ENCODE measurements at regions not wholly inside any gene's neighbourhood (a gene's known extent, or its start where the extent isn't known, plus 50 kb on each side); places are given as distances from the start of the nearest gene placed in this dataset.
"Not testable (repeated sequence)": the region's sequence is repeated elsewhere in the genome, so short reads cannot be mapped to it uniquely, and the experiment has no call there.

DNA sequence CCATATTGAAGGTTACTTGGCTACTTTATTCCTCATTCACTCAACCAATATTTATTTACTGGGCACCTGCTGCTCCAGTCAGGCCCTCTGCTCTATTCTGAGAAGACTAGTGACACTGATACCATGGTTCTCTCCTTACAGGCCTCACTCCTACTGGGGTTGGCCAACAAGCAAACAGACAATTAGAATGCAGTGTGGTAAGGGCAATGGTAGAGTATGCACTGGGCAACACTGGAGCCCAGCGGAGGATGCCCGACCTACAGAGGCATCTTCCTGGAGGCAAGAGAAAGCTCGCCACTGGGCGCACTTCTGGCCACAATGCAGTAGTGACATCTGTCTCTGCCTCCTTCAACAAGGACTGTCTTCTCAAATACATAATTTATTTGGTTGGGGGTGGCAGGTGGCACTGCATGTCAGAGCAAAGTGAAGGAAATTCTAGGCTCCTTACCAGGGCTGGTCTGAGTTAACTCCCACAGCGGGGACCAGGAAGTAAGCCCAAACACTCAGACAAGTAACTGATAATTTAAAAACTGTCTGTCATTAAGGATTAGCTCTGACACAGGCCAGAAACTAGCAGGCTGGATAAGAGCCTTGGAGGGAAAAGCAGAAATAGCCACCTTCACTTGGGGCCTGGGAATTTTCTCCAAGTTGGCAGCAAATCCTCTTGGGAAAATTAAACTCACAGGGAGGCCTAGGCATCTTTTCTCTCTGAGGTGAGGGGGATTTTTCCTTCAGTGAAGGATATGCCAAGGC is 150.7 kb upstream of the EOLA2 start:
- ATAC-seq (no peak), DNase-seq (no peak)
- ChIA-PET POLR2A (no interaction called here), CTCF (no interaction called here)
- no peaks in the 10 kb centered on the region for H3K4me1 Mint-ChIP-seq (ENCODE audit: low read depth)
- no peak overlapping the region for H3K27ac Mint-ChIP-seq
- H3K4me3 Mint-ChIP-seq, result no peak overlapping the region
- H3K36me3 Mint-ChIP-seq (ENCODE audit: low read depth), result no peaks in the 10 kb centered on the region
- no peaks in the 10 kb centered on the region for H3K9me3 Mint-ChIP-seq (ENCODE audit: insufficient read depth)
- H3K27me3 Mint-ChIP-seq (ENCODE audit: low read depth), result no peaks in the 10 kb centered on the region

DNA sequence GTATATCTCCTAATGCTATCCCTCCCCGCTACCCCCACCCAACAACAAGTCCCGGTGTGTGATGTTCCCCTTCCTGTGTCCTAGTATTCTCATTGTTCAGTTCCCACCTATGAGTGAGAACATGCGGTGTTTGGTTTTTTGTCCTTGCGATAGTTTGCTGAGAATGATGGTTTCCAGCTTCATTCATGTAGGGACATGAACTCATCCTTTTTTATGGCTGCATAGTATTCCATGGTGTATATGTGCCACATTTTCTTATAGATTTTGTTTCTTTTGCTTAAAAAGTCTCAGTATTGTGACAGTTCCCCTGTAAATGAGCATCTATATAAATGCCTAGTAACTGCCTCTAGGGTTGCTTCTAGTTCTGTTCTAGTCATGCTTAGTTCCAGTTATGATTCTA is 153.0 kb upstream of the EOLA2 start:
- DNase-seq; H3K4me3 Mint-ChIP-seq; H3K4me1 Mint-ChIP-seq (ENCODE audit: low read depth); H3K9me3 Mint-ChIP-seq (ENCODE audit: insufficient read depth); ATAC-seq; CTCF ChIA-PET; POLR2A ChIA-PET; H3K27me3 Mint-ChIP-seq (ENCODE audit: low read depth); H3K27ac Mint-ChIP-seq; H3K36me3 Mint-ChIP-seq (ENCODE audit: low read depth): not testable (repeated sequence)

DNA sequence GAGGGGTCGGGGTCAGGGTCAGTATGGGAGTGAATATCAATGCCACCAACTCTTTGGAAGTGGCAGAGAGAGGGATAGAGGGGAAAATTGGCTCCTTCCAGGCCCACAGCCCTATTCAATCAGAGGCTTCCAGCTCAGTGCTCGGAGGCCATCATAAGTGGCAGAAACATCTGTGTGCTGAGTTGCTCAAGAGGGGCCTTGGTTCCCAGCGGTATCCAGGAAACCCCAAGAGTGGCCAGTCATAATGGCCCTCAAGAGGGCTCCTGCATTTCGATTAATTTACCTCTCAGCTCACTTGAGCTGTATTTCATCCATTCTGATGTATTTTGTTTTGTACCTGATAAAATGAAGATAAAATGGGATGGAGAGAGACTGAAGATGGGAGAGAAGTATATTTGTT is 154.3 kb upstream of the EOLA2 start:
- H3K36me3 Mint-ChIP-seq (ENCODE audit: low read depth), result no peaks in the 10 kb centered on the region
- H3K9me3 Mint-ChIP-seq (ENCODE audit: insufficient read depth), result no peaks in the 10 kb centered on the region
- ChIA-PET POLR2A (no interaction called here), CTCF (no interaction called here)
- no peaks in the 10 kb centered on the region for H3K27me3 Mint-ChIP-seq (ENCODE audit: low read depth)
- H3K4me1 Mint-ChIP-seq (ENCODE audit: low read depth), result no peaks in the 10 kb centered on the region
- ATAC-seq (no peak), DNase-seq (no peak)
- H3K4me3 Mint-ChIP-seq, result no peak overlapping the region
- H3K27ac Mint-ChIP-seq, result no peak overlapping the region

DNA sequence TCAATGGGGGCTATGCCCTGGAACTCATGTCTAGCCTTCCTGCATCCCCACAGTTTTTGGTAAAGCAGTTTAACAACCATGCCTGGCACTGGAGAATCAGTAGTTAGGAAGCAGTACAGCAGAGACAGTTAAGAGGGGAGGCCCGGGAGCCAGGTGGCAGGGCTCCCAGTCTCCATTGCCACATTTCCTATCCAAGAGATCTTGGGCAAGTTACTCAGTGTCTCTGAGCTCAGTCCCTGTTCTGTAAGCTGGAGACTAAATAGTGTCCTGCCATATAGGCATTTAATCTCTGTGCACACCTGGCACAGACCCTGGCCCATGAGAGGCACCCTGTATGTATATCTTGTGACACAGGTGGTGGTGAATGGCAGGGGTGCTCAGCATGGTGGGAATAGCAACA is 156.1 kb upstream of the EOLA2 start:
- POLR2A ChIA-PET, result no interaction called here
- no peaks in the 10 kb centered on the region for H3K27me3 Mint-ChIP-seq (ENCODE audit: low read depth)
- H3K36me3 Mint-ChIP-seq (ENCODE audit: low read depth), result no peaks in the 10 kb centered on the region
- no peak overlapping the region for H3K27ac Mint-ChIP-seq
- no peaks in the 10 kb centered on the region for H3K4me1 Mint-ChIP-seq (ENCODE audit: low read depth)
- no peak for DNase-seq
- no peak for ATAC-seq
- no peaks in the 10 kb centered on the region for H3K9me3 Mint-ChIP-seq (ENCODE audit: insufficient read depth)
- CTCF ChIA-PET, result no interaction called here
- H3K4me3 Mint-ChIP-seq, result no peak overlapping the region

DNA sequence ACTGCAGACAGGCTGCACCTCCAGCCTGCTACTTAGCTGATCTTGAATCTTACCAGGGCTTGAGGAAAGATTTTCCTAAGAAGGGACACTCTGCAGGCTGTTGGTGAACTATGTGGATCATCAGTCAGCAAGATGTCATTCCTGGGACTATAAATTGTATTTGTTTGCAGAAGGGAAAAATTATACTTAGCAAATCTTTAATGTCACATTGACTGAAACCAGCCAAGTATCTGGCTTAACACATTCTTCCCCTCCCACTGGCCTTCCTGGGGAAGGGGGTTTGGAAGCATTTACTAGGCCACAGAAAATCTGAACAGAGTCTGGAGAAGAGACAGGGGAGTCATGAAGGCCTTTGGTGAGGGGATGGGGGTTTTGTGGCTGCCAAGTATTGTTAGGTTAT is 156.7 kb upstream of the EOLA2 start:
- Mint-ChIP-seq H3K36me3 (ENCODE audit: low read depth) (no peaks in the 10 kb centered on the region), H3K4me1 (ENCODE audit: low read depth) (no peaks in the 10 kb centered on the region), H3K27me3 (ENCODE audit: low read depth) (no peaks in the 10 kb centered on the region), H3K27ac (no peak overlapping the region), H3K9me3 (ENCODE audit: insufficient read depth) (no peaks in the 10 kb centered on the region), H3K4me3 (no peak overlapping the region)
- POLR2A ChIA-PET, result no interaction called here
- CTCF ChIA-PET, result no interaction called here
- ATAC-seq (no peak), DNase-seq (no peak)

DNA sequence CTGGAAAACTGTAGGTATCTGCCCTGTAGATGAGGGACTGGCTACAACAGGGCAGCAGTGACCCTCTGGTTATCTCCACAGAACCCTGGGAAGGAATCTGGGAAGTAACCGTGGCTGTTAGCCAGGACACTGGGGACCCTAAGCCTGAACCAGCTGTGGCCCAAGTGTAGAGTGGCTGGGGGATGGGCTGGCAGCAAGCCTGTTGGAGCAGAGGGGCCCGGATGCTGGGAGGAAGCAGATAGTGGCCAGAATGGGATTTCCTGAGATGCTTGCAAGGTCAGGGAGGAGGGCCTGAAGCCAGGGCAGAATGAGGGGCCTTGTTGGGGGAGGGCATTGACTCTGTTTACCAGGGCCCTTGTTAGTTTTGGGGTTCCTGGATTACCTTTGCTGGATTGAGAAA is 161.0 kb upstream of the EOLA2 start:
- CTCF ChIA-PET, result no interaction called here
- no peak for DNase-seq
- ATAC-seq, result no peak

DNA sequence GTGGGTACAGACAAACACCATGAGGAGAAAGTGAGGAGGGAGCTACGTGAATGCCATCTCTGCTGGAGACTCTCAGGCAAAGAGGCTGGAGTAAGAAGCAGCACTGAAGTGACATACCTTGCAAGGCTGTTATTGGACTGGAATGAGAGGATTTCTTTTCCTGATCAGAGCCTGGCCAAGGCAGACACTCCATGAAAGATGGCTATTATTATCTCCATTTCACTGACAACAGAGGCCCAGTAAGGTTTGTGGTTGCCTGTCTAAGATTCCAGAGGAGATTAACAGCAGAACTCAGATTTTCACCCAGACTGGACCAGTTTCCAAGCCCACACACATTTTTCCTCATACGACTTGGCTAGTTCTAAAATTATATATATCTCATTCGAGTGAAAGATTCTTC is 162.0 kb upstream of the EOLA2 start:
- Mint-ChIP-seq H3K9me3 (ENCODE audit: insufficient read depth) (no peaks in the 10 kb centered on the region), H3K4me3 (no peak overlapping the region), H3K27me3 (ENCODE audit: low read depth) (no peaks in the 10 kb centered on the region), H3K27ac (no peak overlapping the region), H3K36me3 (ENCODE audit: low read depth) (no peaks in the 10 kb centered on the region), H3K4me1 (ENCODE audit: low read depth) (no peaks in the 10 kb centered on the region)
- DNase-seq (no peak), ATAC-seq (no peak)
- ChIA-PET POLR2A (no interaction called here), CTCF (no interaction called here)

More for the DNA sequence above, 161.0 kb upstream of the EOLA2 start:
- Mint-ChIP-seq H3K4me1 (ENCODE audit: low read depth) (no peaks in the 10 kb centered on the region), H3K9me3 (ENCODE audit: insufficient read depth) (no peaks in the 10 kb centered on the region), H3K27ac (no peak overlapping the region), H3K4me3 (no peak overlapping the region), H3K36me3 (ENCODE audit: low read depth) (no peaks in the 10 kb centered on the region), H3K27me3 (ENCODE audit: low read depth) (no peaks in the 10 kb centered on the region)
- POLR2A ChIA-PET, result no interaction called here

DNA sequence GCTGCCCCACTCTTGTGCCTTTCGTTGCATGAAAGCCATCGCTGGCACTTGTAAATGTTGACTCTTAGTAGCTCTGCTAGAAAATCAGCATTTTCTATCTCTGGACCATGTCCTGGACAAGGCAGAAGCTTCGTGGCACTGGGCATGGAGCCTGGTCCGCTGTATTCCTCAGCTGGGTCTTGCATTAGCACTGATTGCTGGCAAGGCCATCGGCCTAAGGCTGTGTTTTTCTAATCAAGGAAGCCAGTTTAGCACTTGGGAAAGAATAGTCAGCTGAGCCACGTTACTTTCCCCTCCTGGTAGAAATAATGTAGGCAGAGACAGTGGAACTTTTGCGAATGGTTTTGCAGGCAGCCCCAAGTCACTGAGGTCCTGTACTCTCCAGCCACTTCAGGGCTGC is 180.2 kb upstream of the EOLA2 start:
- DNase-seq (no peak), ATAC-seq (no peak)
- ChIA-PET CTCF (no interaction called here), POLR2A (no interaction called here)
- H3K27ac Mint-ChIP-seq, result no peak overlapping the region
- no peak overlapping the region for H3K4me3 Mint-ChIP-seq
- H3K9me3 Mint-ChIP-seq (ENCODE audit: insufficient read depth), result no peaks in the 10 kb centered on the region
- H3K36me3 Mint-ChIP-seq (ENCODE audit: low read depth), result no peaks in the 10 kb centered on the region
- peaks cover 5% of the 10 kb centered on the region for H3K27me3 Mint-ChIP-seq (ENCODE audit: low read depth)
- H3K4me1 Mint-ChIP-seq (ENCODE audit: low read depth), result no peaks in the 10 kb centered on the region

DNA sequence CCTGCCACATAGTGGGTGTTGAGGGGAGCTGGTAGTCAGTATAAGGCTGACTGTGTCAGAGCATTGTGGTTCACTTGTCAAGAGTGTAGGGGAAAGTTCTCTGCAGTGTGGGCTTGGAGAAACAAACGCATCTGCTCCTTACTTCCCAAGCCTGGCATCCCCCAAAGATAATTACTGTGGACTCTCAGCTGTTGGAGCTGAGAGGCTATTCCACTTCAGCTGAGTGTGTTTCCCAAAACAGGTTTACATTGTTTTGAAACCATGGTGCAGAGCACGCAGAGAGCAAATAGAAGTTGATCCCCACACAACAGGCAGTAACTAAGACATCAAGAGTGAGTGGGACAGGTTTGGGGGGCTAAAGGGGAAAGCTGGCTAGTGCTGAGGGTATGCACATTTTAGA is 181.0 kb upstream of the EOLA2 start:
- DNase-seq, result no peak
- Mint-ChIP-seq H3K4me1 (ENCODE audit: low read depth) (no peaks in the 10 kb centered on the region), H3K27ac (no peak overlapping the region), H3K9me3 (ENCODE audit: insufficient read depth) (no peaks in the 10 kb centered on the region), H3K4me3 (no peak overlapping the region), H3K27me3 (ENCODE audit: low read depth) (peaks cover 11% of the 10 kb centered on the region), H3K36me3 (ENCODE audit: low read depth) (no peaks in the 10 kb centered on the region)
- POLR2A ChIA-PET, result no interaction called here
- CTCF ChIA-PET, result no interaction called here
- no peak for ATAC-seq

DNA sequence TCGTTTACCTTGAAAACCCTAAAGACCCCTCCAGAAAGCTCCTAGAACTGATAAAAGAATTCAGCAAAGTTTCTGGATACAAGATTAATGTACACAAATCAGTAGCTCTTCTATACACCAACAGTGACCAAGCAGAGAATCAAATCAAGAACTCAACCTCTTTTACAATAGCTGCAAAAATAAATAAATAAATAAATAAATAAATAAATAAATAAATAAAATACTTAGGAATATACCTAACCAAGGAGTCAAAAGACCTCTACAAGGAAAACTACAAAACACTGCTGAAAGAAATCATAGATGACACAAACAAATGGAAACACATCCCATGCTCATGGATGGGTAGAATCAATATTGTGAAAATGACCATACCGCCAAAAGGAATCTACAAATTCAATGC is 186.8 kb upstream of the EOLA2 start:
- H3K9me3 Mint-ChIP-seq (ENCODE audit: insufficient read depth); H3K27ac Mint-ChIP-seq; H3K4me1 Mint-ChIP-seq (ENCODE audit: low read depth); CTCF ChIA-PET; POLR2A ChIA-PET; ATAC-seq; H3K27me3 Mint-ChIP-seq (ENCODE audit: low read depth); H3K36me3 Mint-ChIP-seq (ENCODE audit: low read depth); H3K4me3 Mint-ChIP-seq; DNase-seq: not testable (repeated sequence)

DNA sequence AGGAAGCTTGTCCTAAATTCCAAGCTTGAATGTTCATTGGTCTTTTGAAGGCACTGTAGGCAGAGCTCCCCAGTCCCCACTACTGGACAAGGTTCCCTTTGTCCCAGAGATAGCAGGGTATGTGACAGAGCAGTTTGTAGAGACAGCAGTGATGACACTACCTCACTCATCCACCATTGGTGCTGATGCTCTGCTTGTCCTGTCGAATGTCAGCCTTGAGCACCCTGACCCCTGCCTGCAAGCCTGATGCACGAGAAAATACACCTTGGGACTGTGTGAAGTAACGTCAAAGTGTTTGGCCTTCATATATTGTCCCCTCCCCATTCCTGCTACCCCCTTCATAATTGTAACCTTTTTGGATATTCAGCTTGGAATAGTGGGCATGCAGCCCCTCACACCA is 188.9 kb upstream of the EOLA2 start:
- H3K27me3 Mint-ChIP-seq (ENCODE audit: low read depth), result peaks cover 6% of the 10 kb centered on the region
- ATAC-seq (no peak), DNase-seq (no peak)
- no peaks in the 10 kb centered on the region for H3K36me3 Mint-ChIP-seq (ENCODE audit: low read depth)
- POLR2A ChIA-PET, result no interaction called here
- no peaks in the 10 kb centered on the region for H3K9me3 Mint-ChIP-seq (ENCODE audit: insufficient read depth)
- H3K4me3 Mint-ChIP-seq, result no peak overlapping the region
- CTCF ChIA-PET, result no interaction called here
- no peaks in the 10 kb centered on the region for H3K4me1 Mint-ChIP-seq (ENCODE audit: low read depth)
- H3K27ac Mint-ChIP-seq, result no peak overlapping the region

DNA sequence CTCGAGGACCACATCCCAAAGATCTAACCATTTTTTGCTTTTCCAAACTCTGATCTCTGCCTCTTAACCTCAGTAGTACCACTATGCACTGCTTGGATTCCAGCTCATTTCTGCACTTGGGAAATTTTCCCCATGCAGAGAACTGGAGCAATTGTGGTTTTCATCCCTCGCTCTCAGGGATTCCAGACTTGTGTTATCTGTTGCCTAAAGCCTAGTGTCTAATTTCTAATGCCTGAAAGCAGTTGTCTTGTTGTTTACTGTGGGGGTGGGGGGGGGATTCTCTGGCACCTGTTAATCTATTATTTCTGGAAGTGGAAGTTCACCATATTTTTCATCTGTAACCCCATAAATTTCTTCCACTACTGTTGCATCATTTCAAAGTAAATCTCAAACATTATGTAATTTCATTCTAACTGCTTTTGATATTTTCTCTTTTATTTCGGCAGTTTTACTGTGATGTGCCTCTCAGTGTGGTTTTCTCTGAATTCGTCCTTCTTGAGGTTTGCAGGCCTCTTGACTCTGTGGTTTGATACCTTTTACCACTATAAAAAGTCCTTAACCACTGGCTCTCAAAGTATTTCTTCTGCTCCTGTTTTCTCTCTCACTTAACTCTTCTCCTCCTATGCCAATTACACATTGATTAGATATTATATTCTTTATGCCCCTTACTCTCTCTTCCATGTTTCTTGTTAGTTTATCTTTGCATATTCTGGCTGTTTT is 205.6 kb upstream of the EOLA2 start:
- H3K4me3 Mint-ChIP-seq, result no peak overlapping the region
- ATAC-seq, result no peak
- CTCF ChIA-PET, result no interaction called here
- H3K27ac Mint-ChIP-seq, result no peak overlapping the region
- peaks cover 5% of the 10 kb centered on the region for H3K27me3 Mint-ChIP-seq (ENCODE audit: low read depth)
- no peak for DNase-seq
- no peaks in the 10 kb centered on the region for H3K9me3 Mint-ChIP-seq (ENCODE audit: insufficient read depth)
- POLR2A ChIA-PET, result no interaction called here
- H3K36me3 Mint-ChIP-seq (ENCODE audit: low read depth), result no peaks in the 10 kb centered on the region
- H3K4me1 Mint-ChIP-seq (ENCODE audit: low read depth), result peaks cover 19% of the 10 kb centered on the region

Data from activated CD8-positive, alpha-beta T cell treated with anti-CD3 and anti-CD28 coated beads, Interleukin-2, amount 10 ng/mL, durations not matched to agents 7 days and 5 days (primary cell).